VCaP (cell line): ENCODE measurements at regions not wholly inside any gene's neighbourhood (a gene's known extent, or its start where the extent isn't known, plus 50 kb on each side); places are given as distances from the start of the nearest gene placed in this dataset.

Experiments
- H3K27ac ChIP-seq: fragments of 450-650 bp; 2 replicates; pipeline ENCODE4 v1.5.1; 2017
- CTCF ChIP-seq: fragments of 450-650 bp; conservative IDR thresholded peaks from 2 replicates; pipeline ENCODE4 v1.5.1; 2017; ENCODE audit warnings: mild to moderate bottlenecking, moderate library complexity

- H3K27ac ChIP-seq = no peak overlapping the region
- no peak for TF ChIP-seq CTCF
These were observed 81.0 kb upstream of the ZNF236 start for GRCh38 chr18:76741346-76741745.

GRCh38 chr18:76736309-76736708 is 86.0 kb upstream of the ZNF236 start:
- no peak overlapping the region for H3K27ac ChIP-seq
- TF ChIP-seq CTCF = no peak

- TF ChIP-seq CTCF = no peak
- no peak overlapping the region for H3K27ac ChIP-seq
These were observed 91.5 kb upstream of the ZNF236 start for GRCh38 chr18:76730901-76731300.

- H3K27ac ChIP-seq = no peak overlapping the region
- no peak for TF ChIP-seq CTCF
These were observed 94.8 kb upstream of the ZNF236 start for GRCh38 chr18:76727589-76727988.

GRCh38 chr18:76725445-76725844 is 96.9 kb upstream of the ZNF236 start:
- no peak overlapping the region for H3K27ac ChIP-seq
- no peak for TF ChIP-seq CTCF

GRCh38 chr18:76722224-76723061 is 99.9 kb upstream of the ZNF236 start:
- TF ChIP-seq CTCF = no peak
- H3K27ac ChIP-seq = no peak overlapping the region

- no peak overlapping the region for H3K27ac ChIP-seq
- no peak for TF ChIP-seq CTCF
These were observed 101.0 kb upstream of the ZNF236 start for GRCh38 chr18:76721207-76721996.
